ENCODE measurements at regions not wholly inside any gene's neighbourhood (a gene's known extent, or its start where the extent isn't known, plus 50 kb on each side); places are given as distances from the start of the nearest gene placed in this dataset.
"Not testable (repeated sequence)": the region's sequence is repeated elsewhere in the genome, so short reads cannot be mapped to it uniquely, and the experiment has no call there.

GRCh38 chr5:82986404-82986803, 90.8 kb downstream of the TMEM167A start:
- H3K27me3 ChIP-seq, result no peaks in the 10 kb centered on the region
- no peak for ATAC-seq
- no peak overlapping the region for H3K27ac ChIP-seq
- H3K9me3 ChIP-seq, result peaks cover 0 to 3% (median 0%) of the 10 kb centered on the region in 12 donors
- TF ChIP-seq POLR2A (IDR thresholded peaks at IDR 0.05) (no peak), CTCF (IDR thresholded peaks at IDR 0.05) (no peak)
- no peaks in the 10 kb centered on the region for H3K36me3 ChIP-seq
- H3K4me1 ChIP-seq, result no peaks in the 10 kb centered on the region
- intact Hi-C loops (cut with DNase I), result no loop called here
- no peak for DNase-seq
- H3K4me3 ChIP-seq, result no peak overlapping the region

DNA sequence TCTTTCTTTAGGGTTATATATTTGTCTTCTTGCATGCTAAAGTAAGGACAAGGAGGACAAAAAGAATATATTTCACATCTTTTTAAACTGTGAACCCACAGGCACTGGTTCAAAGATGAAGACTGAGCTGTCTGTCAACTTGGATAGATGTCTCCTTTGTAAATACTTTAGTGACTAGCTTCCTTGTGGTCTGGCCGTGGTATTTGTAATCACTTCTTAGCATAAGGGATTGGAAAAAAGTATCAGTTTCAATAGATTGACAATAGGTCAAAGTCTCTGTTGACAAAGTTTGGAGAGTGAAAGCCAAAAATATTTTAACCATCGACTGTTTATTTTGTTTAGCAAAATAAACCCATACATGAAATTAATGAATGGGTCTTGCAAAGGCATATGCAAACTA, 91.4 kb downstream of the TMEM167A start:
- no peaks in the 10 kb centered on the region for H3K36me3 ChIP-seq
- intact Hi-C loops (cut with DNase I), result no loop called here
- H3K4me1 ChIP-seq, result no peaks in the 10 kb centered on the region
- ATAC-seq, result no peak
- DNase-seq, result no peak
- no peaks in the 10 kb centered on the region for H3K27me3 ChIP-seq
- H3K9me3 ChIP-seq, result peaks cover 0 to 3% (median 0%) of the 10 kb centered on the region in 12 donors
- 60 to 82% (median 77%) methylated on average over 2 of the region's 2 CpGs for whole genome bisulfite sequencing, 4 donors
- TF ChIP-seq POLR2A (IDR thresholded peaks at IDR 0.05), result no peak
- TF ChIP-seq CTCF (IDR thresholded peaks at IDR 0.05), result no peak
- no peak overlapping the region for H3K27ac ChIP-seq
- no peak overlapping the region for H3K4me3 ChIP-seq

GRCh38 chr5:82984786-82985735, 92.1 kb downstream of the TMEM167A start:
- Histone ChIP-seq H3K9me3 (peaks cover 0 to 3% (median 0%) of the 10 kb centered on the region in 12 donors), H3K27me3 (no peaks in the 10 kb centered on the region), H3K36me3 (no peaks in the 10 kb centered on the region), H3K4me1 (no peaks in the 10 kb centered on the region), H3K4me3 (no peak overlapping the region), H3K27ac (no peak overlapping the region)
- no peak for ATAC-seq
- no peak for DNase-seq
- TF ChIP-seq POLR2A (IDR thresholded peaks at IDR 0.05) (no peak), CTCF (IDR thresholded peaks at IDR 0.05) (no peak)
- WGBS, 4 donors, result 56 to 68% (median 59%) methylated on average over 10 of the region's 10 CpGs
- intact Hi-C loops (cut with DNase I), result no loop called here

DNA sequence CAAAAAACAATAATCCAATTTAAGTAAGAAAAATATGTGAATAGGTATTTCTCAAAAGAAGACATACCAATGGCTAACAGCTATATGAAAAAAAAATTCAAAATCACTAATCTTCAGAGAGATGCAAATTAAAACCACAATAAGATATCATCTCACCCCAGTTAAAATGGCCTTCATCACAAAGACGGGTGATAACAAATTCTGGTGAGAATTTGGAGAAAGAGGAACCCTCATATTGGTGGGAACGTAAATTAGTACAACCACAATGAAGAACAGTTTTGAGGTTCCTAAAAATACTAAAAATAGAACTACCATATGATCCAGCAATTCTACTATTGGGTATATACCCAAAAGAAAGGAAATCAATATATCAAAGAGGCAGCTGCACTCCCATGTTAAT, 94.3 kb downstream of the TMEM167A start:
- Histone ChIP-seq H3K4me1 (no peaks in the 10 kb centered on the region), H3K4me3 (no peak overlapping the region), H3K27ac (no peak overlapping the region), H3K27me3 (no peaks in the 10 kb centered on the region), H3K36me3 (no peaks in the 10 kb centered on the region), H3K9me3 (no peaks in the 10 kb centered on the region)
- no peak for TF ChIP-seq CTCF (IDR thresholded peaks at IDR 0.05)
- no peak for TF ChIP-seq POLR2A (IDR thresholded peaks at IDR 0.05)
- no peak for DNase-seq
- intact Hi-C loops (cut with DNase I), result no loop called here
- WGBS, 4 donors, result 83 to 89% (median 86%) methylated on average over 2 of the region's 2 CpGs
- ATAC-seq, result no peak

DNA sequence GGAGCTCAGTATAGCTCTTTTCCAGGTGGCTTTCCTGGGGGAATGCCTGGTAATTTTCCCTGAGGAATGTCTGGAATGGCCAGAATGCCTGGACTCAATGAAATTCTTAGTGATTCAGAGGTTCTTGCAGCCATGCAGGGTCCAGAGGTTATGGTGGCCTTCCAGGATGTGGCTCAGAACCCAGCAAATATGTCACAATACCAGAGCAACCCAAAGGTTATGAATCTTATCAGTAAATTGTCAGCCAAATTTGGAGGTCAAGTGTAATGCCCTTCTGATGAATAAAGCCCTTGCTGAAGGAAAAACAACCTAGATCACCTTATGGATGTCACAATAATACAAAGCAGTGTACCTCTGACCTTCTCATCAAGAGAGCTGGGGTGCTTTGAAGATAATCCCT, 100.3 kb downstream of the TMEM167A start:
- peaks cover 0 to 20% (median 14%) of the 10 kb centered on the region in 12 donors for H3K9me3 ChIP-seq
- ATAC-seq; H3K27ac ChIP-seq; H3K4me3 ChIP-seq; intact Hi-C loops (cut with DNase I); H3K4me1 ChIP-seq; H3K27me3 ChIP-seq; DNase-seq; H3K36me3 ChIP-seq: not testable (repeated sequence)
